Mesenchymal stem cell (in vitro differentiated cells and primary cell): ENCODE measurements at regions not wholly inside any gene's neighbourhood (a gene's known extent, or its start where the extent isn't known, plus 50 kb on each side); places are given as distances from the start of the nearest gene placed in this dataset.
A peak's percentile ranks its signal among the peaks of the same experiment; 100 is the strongest.

Experiments
- DNase-seq: peaks from one replicate; pipeline ENCODE4 v3.0.0-alpha.2; 2013
- H2AFZ ChIP-seq: one replicate; pipeline ENCODE4 v1.6.1; 2013; ENCODE audit warnings: low read depth, mild to moderate bottlenecking, control low read depth, inconsistent platforms, low read length, moderate library complexity
- H2AK5ac ChIP-seq: 2 replicates; pipeline ENCODE4 v1.6.1; 2013; ENCODE audit warnings: low read length, moderate library complexity, mild to moderate bottlenecking, inconsistent platforms; ENCODE audit not compliant: severe bottlenecking
- H2BK120ac ChIP-seq: one replicate; pipeline ENCODE4 v1.6.1; 2013; ENCODE audit warnings: low read depth, mild to moderate bottlenecking, inconsistent platforms, low read length, moderate library complexity
- H2BK12ac ChIP-seq, 2 experiments: one replicate each; pipeline ENCODE4 v1.6.1; 2013; ENCODE audit warnings: inconsistent platforms in 2 of 2, low read length in 2 of 2, mild to moderate bottlenecking in 2 of 2, moderate library complexity in 2 of 2, control low read depth in 1 of 2
- H2BK15ac ChIP-seq: one replicate; pipeline ENCODE4 v1.6.1; 2013; ENCODE audit warnings: mild to moderate bottlenecking, low read depth, inconsistent platforms; ENCODE audit not compliant: poor library complexity, severe bottlenecking
- H2BK5ac ChIP-seq: 2 replicates; pipeline ENCODE4 v1.6.1; 2013; ENCODE audit warnings: low read depth, mild to moderate bottlenecking, low read length, control low read depth, inconsistent platforms; ENCODE audit not compliant: poor library complexity, severe bottlenecking
- H3K14ac ChIP-seq, 2 experiments: one replicate each; pipeline ENCODE4 v1.6.1; 2013; ENCODE audit warnings: inconsistent platforms in 2 of 2, low read length in 2 of 2, control low read depth in 1 of 2, mild to moderate bottlenecking in 1 of 2, moderate library complexity in 1 of 2
- H3K18ac ChIP-seq, 2 experiments: one replicate each; pipeline ENCODE4 v1.6.1; 2013; ENCODE audit warnings: inconsistent platforms in 2 of 2, low read length in 2 of 2, control low read depth in 1 of 2, low read depth in 1 of 2, mild to moderate bottlenecking in 1 of 2
- H3K23ac ChIP-seq, 2 experiments: one replicate each; pipeline ENCODE4 v1.6.1; 2013; ENCODE audit warnings: inconsistent platforms in 2 of 2, low read length in 2 of 2, mild to moderate bottlenecking in 2 of 2, moderate library complexity in 2 of 2, control low read depth in 1 of 2
- H3K27ac ChIP-seq: 2 replicates; pipeline ENCODE4 v1.5.1; 2013; ENCODE audit warnings: mild to moderate bottlenecking, moderate library complexity, low read length, control low read depth, inconsistent platforms; ENCODE audit not compliant: poor library complexity, severe bottlenecking
- H3K27me3 ChIP-seq, 2 experiments: 2 replicates each; pipeline versions ENCODE4 v1.6.1 to v1.7.0; 2013; ENCODE audit warnings: low read length in 2 of 2, mild to moderate bottlenecking in 2 of 2, moderate library complexity in 2 of 2, control low read depth in 1 of 2, inconsistent platforms in 1 of 2; ENCODE audit not compliant: control insufficient read depth in 1 of 2, insufficient read depth in 1 of 2
- H3K36me3 ChIP-seq, 2 experiments: 2 replicates each; pipeline versions ENCODE4 v1.6.1 to v1.7.0; 2013; ENCODE audit warnings: low read length in 2 of 2, control low read depth in 1 of 2, inconsistent platforms in 1 of 2, low read depth in 1 of 2, mild to moderate bottlenecking in 1 of 2; ENCODE audit not compliant: insufficient read depth in 2 of 2, control insufficient read depth in 1 of 2
- H3K4ac ChIP-seq, 2 experiments: one replicate each; pipeline ENCODE4 v1.6.1; 2013; ENCODE audit warnings: inconsistent platforms in 2 of 2, low read length in 2 of 2, mild to moderate bottlenecking in 2 of 2, moderate library complexity in 2 of 2, control low read depth in 1 of 2, low read depth in 1 of 2
- H3K4me1 ChIP-seq: 2 replicates; pipeline ENCODE4 v1.6.1; 2013; ENCODE audit warnings: low read depth, low read length, control low read depth; ENCODE audit not compliant: control insufficient read depth, insufficient read depth
- H3K4me2 ChIP-seq: 2 replicates; pipeline ENCODE4 v1.6.1; 2013; ENCODE audit warnings: low read length, mild to moderate bottlenecking, inconsistent platforms; ENCODE audit not compliant: poor library complexity, severe bottlenecking
- H3K4me3 ChIP-seq, 2 experiments: 2 replicates each; pipeline versions ENCODE4 v1.5.1 to v1.7.0; 2013; ENCODE audit warnings: low read length in 2 of 2, mild to moderate bottlenecking in 2 of 2, control low read depth in 1 of 2, low read depth in 1 of 2; ENCODE audit not compliant: insufficient read depth in 1 of 2
- H3K79me1 ChIP-seq: replicated peaks from 2 replicates; pipeline ENCODE4 v1.6.1; 2013; ENCODE audit warnings: mild to moderate bottlenecking, control low read depth, low read length, inconsistent platforms; ENCODE audit not compliant: poor library complexity, severe bottlenecking
- H3K9ac ChIP-seq: 2 replicates; pipeline ENCODE4 v1.7.0; 2013; ENCODE audit warnings: mild to moderate bottlenecking, low read length, moderate library complexity
- H3K9me3 ChIP-seq: 2 replicates; pipeline ENCODE4 v1.7.0; 2013; ENCODE audit warnings: mild to moderate bottlenecking, low read length; ENCODE audit not compliant: control insufficient read depth
- H4K8ac ChIP-seq: one replicate; pipeline ENCODE4 v1.6.1; 2013; ENCODE audit warnings: inconsistent platforms, mild to moderate bottlenecking, low read length, moderate library complexity
- H4K91ac ChIP-seq: one replicate; pipeline ENCODE4 v1.6.1; 2013; ENCODE audit warnings: mild to moderate bottlenecking, low read length, inconsistent platforms
- WGBS: methylation state at CpG from one replicate; pipeline ENCODE4 v1.1.7; 2013; ENCODE audit warnings: mixed read lengths; 5-methylcytosine and 5-hydroxymethylcytosine counted together

DNA sequence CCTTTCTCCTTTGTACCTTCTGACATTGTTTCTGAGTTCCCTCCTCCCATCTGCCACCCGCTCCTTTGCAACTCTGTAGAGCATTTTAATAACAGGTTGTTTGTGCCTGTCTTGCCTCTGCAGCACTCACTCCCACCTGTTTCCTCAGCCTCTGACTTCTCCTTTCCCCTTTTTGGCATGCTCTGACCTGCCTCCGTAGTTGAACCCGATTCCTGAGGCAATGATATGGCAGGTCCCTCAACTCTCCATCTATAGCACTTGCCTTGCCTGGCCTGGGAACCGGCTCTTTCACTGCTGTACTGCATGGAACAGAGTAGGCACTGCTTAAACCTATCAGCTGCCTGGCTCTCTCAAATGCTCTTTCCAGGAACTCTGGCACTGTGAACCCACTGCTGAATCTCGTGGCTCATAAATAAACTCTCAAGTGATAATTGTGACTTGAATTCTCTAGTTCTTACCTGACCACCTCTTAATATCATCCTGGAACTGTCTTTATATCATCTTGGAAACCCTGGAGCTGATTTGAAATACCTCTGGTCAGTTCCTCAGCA is 50.3 kb downstream of the UTRN start:
- Histone ChIP-seq H4K8ac (no peak overlapping the region), H3K27me3 (no peaks in the 10 kb centered on the region), H3K4me3 (no peak overlapping the region), H3K36me3 (peaks cover 2 to 6% of the 10 kb centered on the region in 2 experiments), H3K14ac (no peak overlapping the region), H3K4me1 (peaks cover 19% of the 10 kb centered on the region), H3K79me1 (peaks cover 30% of the 10 kb centered on the region), H2AK5ac (no peak overlapping the region), H2BK15ac (no peak overlapping the region), H4K91ac (no peak overlapping the region), H2BK12ac (no peak overlapping the region), H3K9me3 (no peaks in the 10 kb centered on the region), H3K23ac (no peak overlapping the region), H2BK120ac (no peak overlapping the region), H2AFZ (no peak overlapping the region), H3K4ac (no peak overlapping the region), H2BK5ac (no peak overlapping the region), H3K18ac (no peak overlapping the region), H3K9ac (no peak overlapping the region), H3K4me2 (no peak overlapping the region), H3K27ac (no peak overlapping the region)
- DNase-seq: no peak
- 85% methylated on average over 5 of the region's 5 CpGs for WGBS

DNA sequence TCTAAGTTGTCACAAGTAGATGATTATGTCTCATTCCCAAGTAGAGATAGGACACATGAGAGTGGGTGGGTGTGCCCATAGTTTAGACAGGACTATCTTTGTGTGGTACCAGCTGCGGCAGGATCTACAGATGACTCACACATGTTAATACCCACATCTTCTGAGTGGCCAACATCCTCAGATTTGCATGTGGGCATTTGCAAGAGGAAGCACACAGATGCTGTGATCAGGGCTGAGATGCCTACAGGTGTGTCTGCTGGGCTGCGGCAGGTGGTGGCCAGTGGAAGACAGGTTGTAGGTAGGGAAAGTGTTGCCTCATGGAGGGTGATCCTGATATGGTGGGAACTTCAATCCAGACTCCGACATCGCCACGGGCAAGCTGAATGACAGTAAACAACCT is 50.8 kb downstream of the UTRN start:
- Histone ChIP-seq H2BK15ac (no peak overlapping the region), H3K14ac (peak overlapping the region in 1 of 2 experiments; percentile 72), H3K23ac (no peak overlapping the region), H2BK120ac (no peak overlapping the region), H3K36me3 (peaks cover 2 to 6% of the 10 kb centered on the region in 2 experiments), H3K79me1 (peaks cover 26% of the 10 kb centered on the region), H3K9ac (no peak overlapping the region), H2BK5ac (no peak overlapping the region), H3K27me3 (no peaks in the 10 kb centered on the region), H3K9me3 (no peaks in the 10 kb centered on the region), H3K4me2 (no peak overlapping the region), H2AFZ (no peak overlapping the region), H2BK12ac (peak overlapping the region in 1 of 2 experiments; percentile 49), H3K18ac (no peak overlapping the region), H4K8ac (peak overlapping the region; percentile 77), H3K4ac (peak overlapping the region in 1 of 2 experiments; percentile 60), H2AK5ac (peak overlapping the region; percentile 42), H3K4me1 (peaks cover 16% of the 10 kb centered on the region), H3K4me3 (no peak overlapping the region), H4K91ac (peak overlapping the region; percentile 53), H3K27ac (no peak overlapping the region)
- DNase-seq: no peak
- 97% methylated on average over 4 of the region's 5 CpGs for WGBS

DNA sequence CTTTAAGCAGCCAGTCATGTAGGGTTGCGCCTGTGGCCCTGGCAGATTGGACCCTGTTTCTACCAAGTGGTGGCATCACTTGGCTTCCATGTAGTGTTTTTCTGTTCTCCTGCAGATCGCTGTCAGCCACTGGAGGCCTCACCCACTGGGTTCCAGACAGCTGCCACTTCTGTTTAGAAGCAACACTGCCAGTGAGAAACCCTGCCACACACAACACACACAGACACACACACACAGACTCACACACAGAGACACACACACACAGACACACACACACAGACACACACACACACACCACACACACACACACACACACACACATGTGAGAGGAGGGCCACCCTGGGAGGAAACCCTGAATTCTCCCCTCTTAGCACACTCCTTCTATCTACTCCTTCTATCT is 51.8 kb downstream of the UTRN start:
- Histone ChIP-seq H2BK15ac (no peak overlapping the region), H3K4me3 (no peak overlapping the region), H3K18ac (peak overlapping the region in 1 of 2 experiments; percentile 81), H2AFZ (no peak overlapping the region), H3K79me1 (peaks cover 25% of the 10 kb centered on the region), H3K4ac (no peak overlapping the region), H3K23ac (no peak overlapping the region), H3K4me1 (peaks cover 12% of the 10 kb centered on the region), H2BK5ac (no peak overlapping the region), H3K36me3 (peaks cover 2 to 5% of the 10 kb centered on the region in 2 experiments), H3K27ac (no peak overlapping the region), H3K9me3 (no peaks in the 10 kb centered on the region), H3K27me3 (no peaks in the 10 kb centered on the region), H2AK5ac (no peak overlapping the region), H3K14ac (peak overlapping the region in 1 of 2 experiments; percentile 4), H2BK120ac (no peak overlapping the region), H3K9ac (no peak overlapping the region), H4K91ac (peak overlapping the region; percentile 55), H4K8ac (no peak overlapping the region), H3K4me2 (no peak overlapping the region), H2BK12ac (peak overlapping the region in 1 of 2 experiments; percentile 29)
- no peak for DNase-seq
- WGBS: 98% methylated on average over 2 of the region's 2 CpGs

DNA sequence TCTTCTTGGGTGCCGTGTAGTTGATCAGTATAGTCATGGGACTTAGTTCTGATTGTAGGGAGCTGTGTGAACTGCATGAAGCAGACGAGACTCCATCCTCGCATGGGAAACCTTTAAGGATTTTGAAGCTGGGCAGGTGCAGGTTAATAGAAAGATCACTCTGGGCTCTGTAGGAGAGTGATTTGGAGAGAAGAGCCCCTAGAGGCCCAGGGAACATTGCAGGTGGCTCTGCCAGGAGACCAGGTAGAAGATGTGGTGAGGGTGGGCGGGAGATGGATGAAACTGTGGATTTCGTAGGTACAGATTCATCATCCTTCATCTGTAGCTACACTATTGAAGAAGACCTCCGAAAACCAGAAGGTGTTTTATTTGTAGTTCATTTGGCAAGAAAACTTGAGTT is 53.3 kb downstream of the UTRN start:
- Histone ChIP-seq H2BK120ac (peak overlapping the region; percentile 59), H3K79me1 (peaks cover 24% of the 10 kb centered on the region), H4K91ac (no peak overlapping the region), H3K36me3 (peaks cover 0 to 4% of the 10 kb centered on the region in 2 experiments), H3K14ac (no peak overlapping the region), H2BK15ac (no peak overlapping the region), H2AK5ac (no peak overlapping the region), H3K27ac (no peak overlapping the region), H3K9ac (no peak overlapping the region), H3K4me3 (no peak overlapping the region), H3K27me3 (no peaks in the 10 kb centered on the region), H3K18ac (no peak overlapping the region), H3K4ac (no peak overlapping the region), H3K9me3 (no peaks in the 10 kb centered on the region), H3K4me2 (no peak overlapping the region), H3K4me1 (peaks cover 15% of the 10 kb centered on the region), H4K8ac (peak overlapping the region; percentile 39), H2BK12ac (no peak overlapping the region), H3K23ac (no peak overlapping the region), H2BK5ac (no peak overlapping the region), H2AFZ (no peak overlapping the region)
- no peak for DNase-seq
- WGBS: 81% methylated on average over 4 of the region's 6 CpGs
